ENCODE measurements at regions not wholly inside any gene's neighbourhood (a gene's known extent, or its start where the extent isn't known, plus 50 kb on each side); places are given as distances from the start of the nearest gene placed in this dataset.

- Histone ChIP-seq H3K4me3 (replicated peaks in 1 of 3; ENCODE audit: insufficient read depth in 1 of 3, low read depth in 1 of 3, low read length in 3 of 3) (no peak overlapping the region), H2AFZ (ENCODE audit: low read depth, low read length) (no peak overlapping the region), H3K27ac (ENCODE audit: insufficient read depth, low read depth, low read length) (no peak overlapping the region), H3K79me2 (ENCODE audit: control insufficient read depth, insufficient read depth, low read length) (no peaks in the 10 kb centered on the region), H3K9ac (replicated peaks; ENCODE audit: extremely low read depth, insufficient read depth, low read length) (no peak overlapping the region), H3K9me3 (replicated peaks; ENCODE audit: control insufficient read depth, insufficient read depth, low read length) (no peaks in the 10 kb centered on the region), H4K20me1 (replicated peaks; ENCODE audit: control insufficient read depth, extremely low read depth, insufficient read depth, low read length) (no peaks in the 10 kb centered on the region), H3K4me1 (ENCODE audit: control insufficient read depth, extremely low read depth, insufficient read depth, low read length) (no peaks in the 10 kb centered on the region), H3K4me2 (ENCODE audit: insufficient read depth, low read length) (no peak overlapping the region), H3K36me3 (ENCODE audit: control insufficient read depth in 2 of 2, extremely low read depth in 1 of 2, insufficient read depth in 2 of 2, low read length in 2 of 2) (no peaks in the 10 kb centered on the region), H3K27me3 (ENCODE audit: control insufficient read depth in 2 of 2, insufficient read depth in 2 of 2, low read length in 2 of 2) (no peaks in the 10 kb centered on the region), H3K9me1 (replicated peaks; ENCODE audit: control insufficient read depth, extremely low read depth, insufficient read depth, low read length) (no peaks in the 10 kb centered on the region)
- dilution Hi-C loops (cut with MboI; ENCODE audit: extremely low pct_ligation_motif_present, low sequenced_read_pairs), result no loop called here
- FAIRE-seq, result no peak
- no TSS peak for BruUV-seq (replicated peaks)
- TF ChIP-seq, protein P1, sequence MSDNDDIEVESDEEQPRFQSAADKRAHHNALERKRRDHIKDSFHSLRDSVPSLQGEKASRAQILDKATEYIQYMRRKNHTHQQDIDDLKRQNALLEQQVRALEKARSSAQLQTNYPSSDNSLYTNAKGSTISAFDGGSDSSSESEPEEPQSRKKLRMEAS (IDR thresholded peaks at IDR 0.05; ENCODE audit: insufficient read depth, insufficient read length), result no peak
- TF ChIP-seq POLR2AphosphoS5 (IDR thresholded peaks at IDR 0.05; ENCODE audit: insufficient read depth, low read depth, low read length) (no peak), JUN (IDR thresholded peaks at IDR 0.05; ENCODE audit: borderline replicate concordance, insufficient read depth, insufficient read length, low read depth) (no peak), POLR2A (IDR thresholded peaks at IDR 0.05; ENCODE audit: low read depth, low read length) (no peak), EZH2 (IDR thresholded peaks at IDR 0.05; ENCODE audit: borderline replicate concordance, low read depth, low read length, severe bottlenecking) (no peak), CTCF (IDR thresholded peaks at IDR 0.05; ENCODE audit: extremely low read depth in 1 of 2, insufficient read depth in 1 of 2, low read depth in 1 of 2, low read length in 2 of 2) (no peak), GATA2 (IDR thresholded peaks at IDR 0.05; ENCODE audit: insufficient read depth, insufficient read length, low read depth, low read length) (no peak), MYC (IDR thresholded peaks at IDR 0.05; ENCODE audit: low read depth, low read length) (no peak), FOS (IDR thresholded peaks at IDR 0.05; ENCODE audit: borderline replicate concordance, insufficient read depth, low read length) (no peak)
- ChIA-PET POLR2A (no interaction called here), CTCF (no interaction called here)
- no peak for DNase-seq (ENCODE audit: low read depth, low spot score)
- intact Hi-C loops (cut with micrococcal nuclease), result no loop called here
These were observed 602.7 kb downstream of the KCNJ3 start for GRCh38 chr2:155301221-155301620.
